ENCODE measurements at regions not wholly inside any gene's neighbourhood (a gene's known extent, or its start where the extent isn't known, plus 50 kb on each side); places are given as distances from the start of the nearest gene placed in this dataset.

DNA sequence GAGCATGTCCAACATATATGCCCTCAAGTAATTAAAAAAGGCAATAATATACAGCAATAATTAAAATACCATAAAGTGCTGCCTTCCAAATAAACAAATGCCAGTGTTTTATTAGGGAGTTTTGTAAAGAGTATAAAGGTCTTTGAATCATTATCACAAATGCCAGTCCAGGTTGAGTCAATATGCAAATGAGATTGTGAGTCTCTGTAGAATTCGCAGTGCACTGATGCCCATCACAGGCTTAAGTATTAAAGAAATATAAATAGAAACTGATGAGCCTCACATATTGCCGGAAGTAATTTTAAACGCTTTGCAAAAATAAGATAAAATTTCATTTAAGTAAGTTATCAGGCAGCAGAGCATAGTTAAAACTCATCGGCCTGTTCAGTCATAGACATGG lies 205.0 kb upstream of the TECRL start:
- Histone ChIP-seq H3K9me3 (no peaks in the 10 kb centered on the region), H3K4me3 (no peak overlapping the region), H3K4me1 (ENCODE audit: low read depth) (no peaks in the 10 kb centered on the region), H3K36me3 (ENCODE audit: low read depth) (no peaks in the 10 kb centered on the region)
- ATAC-seq (no peak), DNase-seq (no peak)
- no peak for TF ChIP-seq CTCF (IDR thresholded peaks at IDR 0.05)
- intact Hi-C loops (cut with DNase I, micrococcal nuclease) = no loop called here

DNA sequence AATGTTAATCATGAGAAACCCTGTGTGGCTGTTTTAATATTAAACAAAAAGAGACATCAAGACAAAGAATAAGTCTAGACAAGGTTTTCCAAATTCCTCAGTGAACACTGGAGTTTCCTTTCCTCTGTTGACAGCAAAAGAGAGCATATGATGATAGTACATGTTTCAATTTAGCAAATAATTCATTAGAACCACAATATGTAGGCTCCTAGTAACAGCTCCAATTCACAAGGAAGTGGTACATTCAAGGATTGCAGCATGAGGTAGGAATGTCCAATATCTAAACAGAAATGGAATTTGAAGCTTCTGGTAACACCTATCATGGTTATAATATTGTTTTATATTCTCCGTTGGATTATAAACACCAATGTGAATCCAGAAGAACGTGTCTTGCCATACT lies 203.8 kb upstream of the TECRL start:
- no peak for DNase-seq
- Histone ChIP-seq H3K36me3 (ENCODE audit: low read depth) (no peaks in the 10 kb centered on the region), H3K4me3 (no peak overlapping the region), H3K4me1 (ENCODE audit: low read depth) (no peaks in the 10 kb centered on the region), H3K9me3 (no peaks in the 10 kb centered on the region)
- ATAC-seq = no peak
- intact Hi-C loops (cut with DNase I, micrococcal nuclease) = no loop called here
- no peak for TF ChIP-seq CTCF (IDR thresholded peaks at IDR 0.05)

GRCh38 chr4:64598066-64598465 lies 188.8 kb upstream of the TECRL start:
- intact Hi-C loops (cut with DNase I, micrococcal nuclease) = no loop called here
- H3K9me3 ChIP-seq = no peaks in the 10 kb centered on the region
- no peaks in the 10 kb centered on the region for H3K36me3 ChIP-seq (ENCODE audit: low read depth)
- ATAC-seq (no peak), DNase-seq (no peak)
- no peaks in the 10 kb centered on the region for H3K4me1 ChIP-seq (ENCODE audit: low read depth)
- H3K4me3 ChIP-seq = no peak overlapping the region
- TF ChIP-seq CTCF (IDR thresholded peaks at IDR 0.05) = no peak

DNA sequence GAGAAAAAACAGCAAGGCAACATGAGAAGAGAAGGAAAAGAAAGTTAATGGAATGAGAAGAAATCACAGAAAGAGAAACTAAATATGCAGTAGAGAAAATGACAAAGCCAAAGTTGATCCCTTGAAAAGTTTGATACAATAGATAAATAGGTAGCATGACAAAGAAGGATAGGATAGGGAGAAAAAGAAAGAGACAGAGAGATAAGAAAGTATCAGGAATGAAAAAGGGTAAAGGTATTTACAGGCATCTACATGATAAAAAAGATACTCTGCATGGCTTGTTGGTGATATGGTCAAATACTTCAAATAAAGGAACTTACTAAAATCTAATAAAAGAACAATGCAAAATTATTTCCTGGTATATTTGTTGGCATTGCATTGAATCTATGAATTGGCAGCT lies 185.5 kb upstream of the TECRL start:
- no peaks in the 10 kb centered on the region for H3K4me1 ChIP-seq (ENCODE audit: low read depth)
- H3K9me3 ChIP-seq = no peaks in the 10 kb centered on the region
- no peak overlapping the region for H3K4me3 ChIP-seq
- DNase-seq (no peak), ATAC-seq (no peak)
- no peaks in the 10 kb centered on the region for H3K36me3 ChIP-seq (ENCODE audit: low read depth)
- intact Hi-C loops (cut with DNase I, micrococcal nuclease) = no loop called here
- no peak for TF ChIP-seq CTCF (IDR thresholded peaks at IDR 0.05)

DNA sequence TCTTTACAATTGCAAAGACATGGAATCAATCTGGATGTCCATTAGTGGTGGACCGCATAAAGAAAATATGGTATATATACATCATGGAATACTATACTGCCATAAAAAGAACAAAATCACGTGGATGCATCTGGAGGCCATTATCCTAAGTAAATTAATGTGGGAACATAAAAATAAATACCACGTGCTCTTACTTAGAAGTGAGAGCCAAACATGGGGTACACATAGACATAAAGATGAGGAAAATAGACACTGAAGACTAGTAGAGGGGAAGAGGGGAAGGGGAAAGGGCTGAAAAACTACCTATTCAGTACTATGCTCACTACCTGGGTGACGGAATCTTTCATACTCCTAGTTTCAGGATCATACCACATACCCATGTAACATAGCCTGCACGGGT lies 179.3 kb upstream of the TECRL start:
- no peak overlapping the region for H3K4me3 ChIP-seq
- no peaks in the 10 kb centered on the region for H3K4me1 ChIP-seq (ENCODE audit: low read depth)
- H3K9me3 ChIP-seq = no peaks in the 10 kb centered on the region
- no peak for TF ChIP-seq CTCF (IDR thresholded peaks at IDR 0.05)
- ATAC-seq (no peak), DNase-seq (no peak)
- intact Hi-C loops (cut with DNase I, micrococcal nuclease) = no loop called here
- no peaks in the 10 kb centered on the region for H3K36me3 ChIP-seq (ENCODE audit: low read depth)

DNA sequence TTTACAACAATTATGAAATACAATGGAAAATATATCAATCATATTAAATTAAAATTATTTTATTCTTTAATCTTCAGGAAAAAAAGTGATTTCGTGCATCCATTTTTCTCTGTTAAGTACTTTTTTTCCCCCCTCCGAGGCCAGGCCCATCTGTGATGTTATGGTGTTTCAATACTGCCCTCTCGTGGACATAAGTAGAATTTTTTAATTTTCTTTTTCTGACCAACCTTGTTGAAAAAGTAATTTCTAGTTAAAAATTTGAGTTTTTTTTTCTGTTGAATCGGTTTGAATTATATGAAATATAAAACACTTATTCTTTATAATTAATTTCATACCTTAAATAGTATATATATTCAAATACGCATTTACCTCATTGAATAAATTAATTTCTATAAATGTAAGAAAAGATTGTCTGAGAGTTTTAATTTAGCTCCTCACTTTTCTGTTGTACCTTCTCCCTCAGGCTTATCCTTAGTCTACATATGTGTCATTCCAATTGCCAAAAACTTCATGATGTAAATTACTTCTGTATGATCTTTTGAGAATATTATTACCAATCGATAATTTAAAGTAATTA lies 175.8 kb upstream of the TECRL start:
- no peak for TF ChIP-seq CTCF (IDR thresholded peaks at IDR 0.05)
- intact Hi-C loops (cut with DNase I, micrococcal nuclease) = no loop called here
- Histone ChIP-seq H3K36me3 (ENCODE audit: low read depth) (no peaks in the 10 kb centered on the region), H3K9me3 (no peaks in the 10 kb centered on the region), H3K4me1 (ENCODE audit: low read depth) (no peaks in the 10 kb centered on the region), H3K4me3 (no peak overlapping the region)
- ATAC-seq (no peak), DNase-seq (no peak)

All from mucosa of descending colon (tissue), 3 donors.